ENCODE measurements at regions not wholly inside any gene's neighbourhood (a gene's known extent, or its start where the extent isn't known, plus 50 kb on each side); places are given as distances from the start of the nearest gene placed in this dataset.
"Not testable (repeated sequence)": the region's sequence is repeated elsewhere in the genome, so short reads cannot be mapped to it uniquely, and the experiment has no call there.

- intact Hi-C loops (cut with micrococcal nuclease); H3K79me2 ChIP-seq (ENCODE audit: insufficient read depth, low read length); H3K9me3 ChIP-seq (ENCODE audit: control insufficient read depth in 1 of 2, insufficient read depth in 1 of 2, low read depth in 1 of 2, low read length in 2 of 2); CTCF ChIA-PET; H4K20me1 ChIP-seq (ENCODE audit: insufficient read depth); RAD21 ChIA-PET (ENCODE audit: low non-redundant PET in 1 of 2, low total read pairs in 2 of 2, uncharacterized antibody in 2 of 2, unreplicated experiment in 2 of 2); H3K9ac ChIP-seq (ENCODE audit: low read length); BruUV-seq (replicated peaks); H2AFZ ChIP-seq (ENCODE audit: low read depth, low read length, poor library complexity, severe bottlenecking); H3K36me3 ChIP-seq (ENCODE audit: control insufficient read depth in 1 of 2, insufficient read depth in 2 of 2, low read length in 2 of 2); H3K27me3 ChIP-seq (ENCODE audit: insufficient read depth, low read length); H3K9me2 ChIP-seq (ENCODE audit: insufficient read depth); H3K27ac ChIP-seq (ENCODE audit: low read depth, low read length); DNase-seq (ENCODE audit: low read depth, low spot score); ATAC-seq; POLR2A ChIA-PET: not testable (repeated sequence)
- Histone ChIP-seq H3K4me2 (ENCODE audit: low read length) (0 out of 2 replicates have a peak overlapping the region, but pooled peaks have one; percentile 52), H3K4me1 (ENCODE audit: control insufficient read depth in 1 of 2, insufficient read depth in 2 of 2, low read length in 2 of 2) (peaks cover 0 to 11% of the 10 kb centered on the region in 2 experiments; a peak in 3 of 4 replicates), H3K4me3 (replicated peaks in 1 of 2; ENCODE audit: low read depth in 1 of 2, low read length in 2 of 2) (peak overlapping the region in 1 of 2 experiments; percentile 41; a peak in 1 of 4 replicates)
These were observed 116.0 kb upstream of the CDK13 start for GRCh38 chr7:39833865-39834634.

GRCh38 chr7:39838326-39838725, 111.7 kb upstream of the CDK13 start:
- H2AFZ ChIP-seq (ENCODE audit: low read depth, low read length, poor library complexity, severe bottlenecking) = peak overlapping the region; percentile 75
- ATAC-seq (peak; percentile 46), DNase-seq (ENCODE audit: low read depth, low spot score) (peak; percentile 6)
- POLR2A ChIA-PET = no interaction called here
- H3K27ac ChIP-seq (ENCODE audit: low read depth, low read length) = no peak overlapping the region
- CTCF ChIA-PET = no interaction called here
- no TSS peak for BruUV-seq (replicated peaks)
- H3K4me1 ChIP-seq (ENCODE audit: control insufficient read depth in 1 of 2, insufficient read depth in 2 of 2, low read length in 2 of 2) = peaks cover 0 to 7% of the 10 kb centered on the region in 2 experiments; a peak in 3 of 4 replicates
- peak overlapping the region; percentile 16; the same call in 1 of the 2 replicates for H3K4me2 ChIP-seq (ENCODE audit: low read length)
- no peak overlapping the region for H3K4me3 ChIP-seq (replicated peaks in 1 of 2; ENCODE audit: low read depth in 1 of 2, low read length in 2 of 2)
- no peak overlapping the region for H3K9ac ChIP-seq (ENCODE audit: low read length)
- no peaks in the 10 kb centered on the region for H3K9me3 ChIP-seq (ENCODE audit: control insufficient read depth in 1 of 2, insufficient read depth in 1 of 2, low read depth in 1 of 2, low read length in 2 of 2)
- no peaks in the 10 kb centered on the region for H3K9me2 ChIP-seq (ENCODE audit: insufficient read depth)
- no peaks in the 10 kb centered on the region for H3K27me3 ChIP-seq (ENCODE audit: insufficient read depth, low read length)
- H3K36me3 ChIP-seq (ENCODE audit: control insufficient read depth in 1 of 2, insufficient read depth in 2 of 2, low read length in 2 of 2) = no peaks in the 10 kb centered on the region
- RAD21 ChIA-PET (ENCODE audit: low non-redundant PET in 1 of 2, low total read pairs in 2 of 2, uncharacterized antibody in 2 of 2, unreplicated experiment in 2 of 2) = no interaction called here
- H4K20me1 ChIP-seq (ENCODE audit: insufficient read depth) = no peaks in the 10 kb centered on the region
- H3K79me2 ChIP-seq (ENCODE audit: insufficient read depth, low read length) = no peaks in the 10 kb centered on the region
- intact Hi-C loops (cut with micrococcal nuclease) = no loop called here
- TF ChIP-seq SP1 (IDR thresholded peaks at IDR 0.05; ENCODE audit: low read depth) = no peak
- no peak for TF ChIP-seq RAD21 (IDR thresholded peaks at IDR 0.05; ENCODE audit: low read depth)
- no peak for TF ChIP-seq TCF7L2 (IDR thresholded peaks at IDR 0.05; ENCODE audit: borderline replicate concordance, extremely low read depth, insufficient read depth, insufficient read length)
- no peak for TF ChIP-seq ELF1 (IDR thresholded peaks at IDR 0.05; ENCODE audit: borderline replicate concordance, low read depth)
- no peak for TF ChIP-seq POLR2A (IDR thresholded peaks at IDR 0.05; ENCODE audit: borderline replicate concordance, extremely low read depth, insufficient read depth, insufficient read length)
- TF ChIP-seq CEBPB (IDR thresholded peaks at IDR 0.05; ENCODE audit: low read depth) = no peak
- TF ChIP-seq POLR2AphosphoS5 (IDR thresholded peaks at IDR 0.05; ENCODE audit: low read depth, low read length) = no peak
- no peak for TF ChIP-seq REST (IDR thresholded peaks at IDR 0.05; ENCODE audit: low read depth)
- TF ChIP-seq ATF3 (IDR thresholded peaks at IDR 0.05) = no peak
- no peak for TF ChIP-seq SIN3A (IDR thresholded peaks at IDR 0.05; ENCODE audit: low read depth)
- TF ChIP-seq EZH2 (IDR thresholded peaks at IDR 0.05) = no peak
- no peak for TF ChIP-seq EZH2phosphoT487 (IDR thresholded peaks at IDR 0.05; ENCODE audit: borderline replicate concordance)
- no peak for TF ChIP-seq FOSL1 (IDR thresholded peaks at IDR 0.05; ENCODE audit: low read depth)
- no peak for TF ChIP-seq EGR1 (IDR thresholded peaks at IDR 0.05; ENCODE audit: low read depth)
- no peak for TF ChIP-seq CBX3 (IDR thresholded peaks at IDR 0.05; ENCODE audit: low read depth)
